IPS-15b (cell line): ENCODE measurements at regions not wholly inside any gene's neighbourhood (a gene's known extent, or its start where the extent isn't known, plus 50 kb on each side); places are given as distances from the start of the nearest gene placed in this dataset.

Experiments
- H3K27me3 ChIP-seq: one replicate; pipeline ENCODE4 v1.6.1; 2013; ENCODE audit warnings: low read length; ENCODE audit not compliant: control insufficient read depth, insufficient read depth
- H3K36me3 ChIP-seq: one replicate; pipeline ENCODE4 v1.6.1; 2013; ENCODE audit warnings: low read length; ENCODE audit not compliant: control insufficient read depth, insufficient read depth
- H3K4me1 ChIP-seq: one replicate; pipeline ENCODE4 v1.6.1; 2013; ENCODE audit warnings: mild to moderate bottlenecking, low read length; ENCODE audit not compliant: control insufficient read depth, insufficient read depth
- H3K4me3 ChIP-seq: one replicate; pipeline ENCODE4 v1.5.1; 2013; ENCODE audit warnings: low read depth, low read length
- H3K9ac ChIP-seq: one replicate; pipeline ENCODE4 v1.6.1; 2013; ENCODE audit warnings: low read depth, mild to moderate bottlenecking, low read length
- H3K9me3 ChIP-seq: one replicate; pipeline ENCODE4 v1.6.1; 2013; ENCODE audit warnings: mild to moderate bottlenecking, low read length; ENCODE audit not compliant: control insufficient read depth, insufficient read depth

DNA sequence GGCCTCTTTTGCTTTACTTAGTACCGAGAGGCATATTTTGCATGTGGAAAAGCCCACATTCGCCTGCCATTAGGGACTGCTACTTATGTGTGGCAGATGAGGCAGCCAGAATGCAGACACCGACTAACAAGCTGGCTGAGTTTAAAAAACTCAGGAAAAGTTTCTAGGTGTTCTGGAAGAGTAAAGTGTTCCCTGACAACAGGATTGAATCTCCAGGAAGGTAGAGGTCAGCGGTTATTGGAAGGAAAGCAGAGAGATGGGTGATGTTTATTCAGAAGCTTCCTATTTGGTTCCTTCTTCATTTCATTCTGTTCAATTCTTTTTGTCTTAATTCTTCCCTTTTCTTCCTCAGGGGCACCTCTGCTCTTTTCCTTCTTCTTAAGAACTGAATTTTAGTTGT, 206.9 kb upstream of the SNX7 start:
- H3K36me3 ChIP-seq: no peaks in the 10 kb centered on the region
- H3K9me3 ChIP-seq: no peaks in the 10 kb centered on the region
- no peak overlapping the region for H3K4me3 ChIP-seq
- H3K9ac ChIP-seq: no peak overlapping the region
- H3K27me3 ChIP-seq: peaks cover 2% of the 10 kb centered on the region
- H3K4me1 ChIP-seq: peaks cover 7% of the 10 kb centered on the region

DNA sequence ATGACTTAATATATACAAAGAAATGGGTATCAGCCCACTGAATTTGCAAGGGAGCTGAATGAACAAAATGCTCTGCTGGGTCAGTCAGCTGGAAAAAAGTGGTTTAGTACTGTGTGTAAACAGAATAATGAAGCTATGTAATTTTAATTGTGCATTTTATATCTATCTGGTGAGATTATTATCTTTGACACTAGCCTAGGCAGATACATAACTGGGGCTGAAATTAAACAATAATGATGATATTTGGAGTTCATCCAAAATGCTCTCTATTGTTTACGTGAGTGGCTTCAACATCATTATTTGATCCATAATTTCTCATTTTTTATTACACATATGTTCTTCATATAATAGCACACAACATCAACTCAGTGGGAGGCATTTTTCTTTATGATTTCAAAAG, 208.5 kb upstream of the SNX7 start:
- no peak overlapping the region for H3K4me3 ChIP-seq
- no peak overlapping the region for H3K9ac ChIP-seq
- no peaks in the 10 kb centered on the region for H3K4me1 ChIP-seq
- H3K27me3 ChIP-seq: no peaks in the 10 kb centered on the region
- H3K9me3 ChIP-seq: no peaks in the 10 kb centered on the region
- H3K36me3 ChIP-seq: no peaks in the 10 kb centered on the region

DNA sequence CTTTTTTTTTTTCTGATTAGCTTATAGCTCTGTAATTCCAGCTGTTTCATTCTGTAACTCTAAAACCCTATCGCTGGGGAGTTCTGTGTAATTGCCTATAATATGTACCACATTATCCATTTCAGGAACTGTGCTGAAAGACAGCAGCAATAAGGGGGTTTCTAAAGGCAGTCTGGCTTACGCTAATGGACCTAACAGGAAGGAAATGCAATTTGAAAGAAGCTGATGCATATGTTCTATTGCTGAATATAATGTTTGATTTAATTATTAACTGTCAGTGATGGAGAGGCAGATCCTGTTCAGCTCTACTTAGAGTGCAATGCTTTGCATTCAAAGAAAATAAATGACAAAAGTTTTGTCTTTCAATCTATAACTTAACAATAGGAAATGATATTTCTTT, 209.4 kb upstream of the SNX7 start:
- Histone ChIP-seq H3K9me3 (no peaks in the 10 kb centered on the region), H3K4me3 (no peak overlapping the region), H3K4me1 (no peaks in the 10 kb centered on the region), H3K27me3 (no peaks in the 10 kb centered on the region), H3K36me3 (no peaks in the 10 kb centered on the region), H3K9ac (no peak overlapping the region)

DNA sequence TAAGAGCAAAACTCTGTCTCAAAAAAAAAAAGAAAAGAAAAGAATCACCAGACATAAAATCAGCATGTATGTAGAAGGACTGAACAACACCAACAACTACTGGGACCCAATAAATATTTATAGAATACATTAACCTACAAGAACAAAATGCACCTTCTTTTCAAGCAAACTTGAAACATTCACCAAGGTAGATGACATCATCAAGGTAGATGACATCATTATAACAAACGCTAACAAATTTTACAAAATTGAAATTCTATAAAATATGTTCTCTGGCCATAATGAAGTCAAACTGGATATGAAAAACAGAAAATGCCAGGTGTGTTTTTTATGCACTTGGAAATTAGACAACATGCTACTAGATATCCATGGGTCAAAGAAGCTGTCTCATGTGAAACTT, 220.2 kb upstream of the SNX7 start:
- H3K9ac ChIP-seq: no peak overlapping the region
- no peak overlapping the region for H3K4me3 ChIP-seq
- no peaks in the 10 kb centered on the region for H3K27me3 ChIP-seq
- no peaks in the 10 kb centered on the region for H3K36me3 ChIP-seq
- H3K4me1 ChIP-seq: no peaks in the 10 kb centered on the region
- no peaks in the 10 kb centered on the region for H3K9me3 ChIP-seq

DNA sequence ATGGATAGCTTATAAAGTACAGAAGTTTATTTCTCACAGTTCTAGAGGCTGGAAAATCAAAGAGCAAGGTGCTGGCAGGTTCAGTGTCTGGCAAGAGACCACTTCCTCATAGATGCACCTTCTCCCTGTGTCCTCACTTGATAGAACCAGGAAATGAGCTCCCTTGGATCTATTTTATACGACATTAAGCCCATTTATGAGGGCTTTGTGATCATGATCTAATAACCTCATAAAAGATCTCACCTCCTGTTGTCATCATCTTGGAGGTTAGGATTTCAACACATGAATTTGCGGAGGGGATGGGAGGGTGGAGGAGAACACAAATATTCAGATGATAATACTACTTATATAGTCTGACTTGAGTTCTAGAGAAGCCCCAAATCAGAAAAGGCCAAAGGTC, 222.1 kb upstream of the SNX7 start:
- H3K9ac ChIP-seq: no peak overlapping the region
- H3K27me3 ChIP-seq: no peaks in the 10 kb centered on the region
- H3K4me3 ChIP-seq: no peak overlapping the region
- no peaks in the 10 kb centered on the region for H3K9me3 ChIP-seq
- H3K4me1 ChIP-seq: no peaks in the 10 kb centered on the region
- H3K36me3 ChIP-seq: no peaks in the 10 kb centered on the region

DNA sequence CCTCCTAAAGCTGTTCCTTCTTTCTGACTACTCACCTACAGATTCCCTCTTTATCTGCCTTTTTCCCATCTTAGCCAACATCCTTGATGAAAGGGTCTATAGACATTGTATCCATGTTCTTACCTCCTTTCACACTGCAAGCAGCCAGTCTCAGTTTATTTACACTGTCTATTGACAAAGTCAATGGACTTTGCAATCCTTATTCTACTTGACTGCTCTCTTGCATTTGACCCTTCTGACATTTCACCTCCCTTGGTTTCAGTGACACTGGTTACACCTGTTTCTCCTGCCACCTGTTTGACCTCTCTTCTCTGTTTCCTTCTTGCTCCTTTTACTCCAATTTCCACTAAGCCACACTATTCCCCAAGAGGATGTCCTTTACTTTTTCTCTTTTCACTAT, 224.0 kb upstream of the SNX7 start:
- H3K4me3 ChIP-seq: no peak overlapping the region
- no peaks in the 10 kb centered on the region for H3K27me3 ChIP-seq
- no peaks in the 10 kb centered on the region for H3K4me1 ChIP-seq
- no peaks in the 10 kb centered on the region for H3K36me3 ChIP-seq
- H3K9ac ChIP-seq: no peak overlapping the region
- H3K9me3 ChIP-seq: no peaks in the 10 kb centered on the region

DNA sequence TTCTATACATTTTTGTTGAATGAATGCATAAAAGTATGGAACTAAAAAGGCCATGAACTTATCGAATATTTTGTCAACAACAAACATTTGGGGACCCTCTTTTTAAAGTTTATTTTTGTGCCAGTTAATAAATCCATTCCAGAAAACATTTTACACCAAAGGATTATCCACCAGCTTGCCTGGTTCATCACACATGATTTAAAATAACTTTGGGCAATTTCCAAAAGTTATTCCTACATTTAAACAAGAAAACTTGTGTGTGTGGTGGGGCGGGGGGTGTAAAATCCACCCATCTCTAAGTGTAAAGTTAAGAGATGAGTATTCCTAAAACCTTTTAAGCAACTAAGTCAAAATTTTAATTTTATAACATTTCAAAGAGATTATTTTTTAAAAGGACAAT, 224.5 kb upstream of the SNX7 start:
- H3K4me1 ChIP-seq: no peaks in the 10 kb centered on the region
- no peak overlapping the region for H3K4me3 ChIP-seq
- H3K36me3 ChIP-seq: no peaks in the 10 kb centered on the region
- no peaks in the 10 kb centered on the region for H3K27me3 ChIP-seq
- no peak overlapping the region for H3K9ac ChIP-seq
- no peaks in the 10 kb centered on the region for H3K9me3 ChIP-seq

DNA sequence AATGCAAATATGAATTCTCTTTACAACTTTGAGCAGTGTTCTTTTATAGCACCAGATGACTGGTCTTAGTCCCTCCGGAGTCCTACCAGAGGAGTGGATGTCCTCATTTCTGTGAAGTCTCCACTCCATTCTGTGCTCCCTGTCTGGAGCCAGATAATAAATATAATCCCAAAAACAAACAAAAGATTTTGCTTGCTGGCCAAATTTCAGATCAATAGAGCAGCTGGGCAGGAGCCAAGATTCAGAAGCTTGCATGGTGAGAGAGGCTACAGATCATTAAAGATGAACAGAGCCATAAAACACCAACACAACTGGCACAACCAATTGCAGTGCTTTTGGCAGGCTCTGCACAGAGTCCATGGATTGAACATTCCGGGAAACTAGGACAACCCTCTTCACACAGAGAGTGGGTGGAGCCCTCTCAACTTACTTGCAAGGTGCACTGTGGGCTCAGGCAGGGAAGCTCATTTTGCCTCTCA, 231.5 kb upstream of the SNX7 start:
- no peaks in the 10 kb centered on the region for H3K27me3 ChIP-seq
- H3K4me1 ChIP-seq: peaks cover 4% of the 10 kb centered on the region
- H3K4me3 ChIP-seq: no peak overlapping the region
- no peaks in the 10 kb centered on the region for H3K36me3 ChIP-seq
- no peaks in the 10 kb centered on the region for H3K9me3 ChIP-seq
- no peak overlapping the region for H3K9ac ChIP-seq

DNA sequence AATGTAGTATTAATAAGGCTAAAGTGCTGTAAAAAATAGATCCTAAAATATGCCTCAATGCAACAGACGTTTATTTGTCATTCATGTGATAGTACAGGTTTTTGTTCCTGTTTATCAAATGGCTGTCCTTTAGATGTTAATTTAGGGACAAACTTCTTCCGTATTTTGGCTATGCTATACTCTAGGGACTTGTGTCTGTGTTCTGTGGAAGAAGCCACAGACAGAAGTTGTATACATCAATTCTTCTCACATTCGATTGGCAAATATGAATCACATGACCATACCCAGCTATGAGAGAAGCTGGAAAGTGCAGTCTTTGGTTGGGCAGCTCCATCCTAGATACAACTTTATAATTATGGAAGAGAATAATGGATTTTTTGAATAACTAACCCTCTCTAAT, 232.7 kb upstream of the SNX7 start:
- Histone ChIP-seq H3K4me3 (no peak overlapping the region), H3K4me1 (peaks cover 4% of the 10 kb centered on the region), H3K9ac (no peak overlapping the region), H3K27me3 (no peaks in the 10 kb centered on the region), H3K36me3 (no peaks in the 10 kb centered on the region), H3K9me3 (no peaks in the 10 kb centered on the region)

DNA sequence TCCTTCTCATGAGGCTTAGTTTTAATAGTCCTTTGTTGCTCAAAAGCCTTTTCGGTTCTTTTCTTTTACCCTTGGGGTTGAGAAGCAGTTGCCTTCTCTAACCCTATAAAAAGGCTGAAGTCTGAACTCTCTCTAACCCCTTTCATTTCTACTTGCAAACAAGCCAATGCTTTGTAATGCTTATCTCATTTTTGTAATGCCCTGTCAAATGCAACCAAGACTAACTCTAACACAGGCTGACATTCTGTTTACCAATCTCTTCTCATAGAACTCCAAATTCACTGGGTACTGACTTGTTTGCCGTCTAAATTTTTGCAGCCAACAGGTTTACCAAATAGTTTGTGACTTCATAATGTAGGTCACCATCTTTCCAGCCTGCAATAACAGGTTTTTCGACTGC, 233.9 kb upstream of the SNX7 start:
- H3K36me3 ChIP-seq: no peaks in the 10 kb centered on the region
- peaks cover 4% of the 10 kb centered on the region for H3K4me1 ChIP-seq
- H3K4me3 ChIP-seq: no peak overlapping the region
- no peak overlapping the region for H3K9ac ChIP-seq
- H3K27me3 ChIP-seq: no peaks in the 10 kb centered on the region
- no peaks in the 10 kb centered on the region for H3K9me3 ChIP-seq

DNA sequence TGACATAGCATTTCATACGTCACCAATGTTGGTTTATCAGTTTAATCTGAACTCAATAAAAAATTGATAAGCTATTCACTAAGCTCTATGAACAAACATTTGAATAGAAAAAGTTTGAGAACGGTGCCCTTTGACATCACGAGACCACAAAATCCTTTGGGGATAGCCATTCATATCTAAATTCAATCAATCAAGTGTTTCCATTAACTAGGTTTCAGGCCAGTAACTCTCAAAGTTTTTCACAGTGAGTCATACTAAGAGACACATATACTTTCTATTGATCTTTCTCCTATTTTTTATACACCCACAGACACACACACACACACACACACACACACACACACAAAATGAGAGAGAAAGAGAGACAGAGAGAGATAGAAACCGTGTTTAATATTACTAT, 235.4 kb upstream of the SNX7 start:
- no peaks in the 10 kb centered on the region for H3K27me3 ChIP-seq
- H3K9me3 ChIP-seq: no peaks in the 10 kb centered on the region
- peaks cover 4% of the 10 kb centered on the region for H3K4me1 ChIP-seq
- H3K36me3 ChIP-seq: no peaks in the 10 kb centered on the region
- H3K9ac ChIP-seq: no peak overlapping the region
- H3K4me3 ChIP-seq: no peak overlapping the region

DNA sequence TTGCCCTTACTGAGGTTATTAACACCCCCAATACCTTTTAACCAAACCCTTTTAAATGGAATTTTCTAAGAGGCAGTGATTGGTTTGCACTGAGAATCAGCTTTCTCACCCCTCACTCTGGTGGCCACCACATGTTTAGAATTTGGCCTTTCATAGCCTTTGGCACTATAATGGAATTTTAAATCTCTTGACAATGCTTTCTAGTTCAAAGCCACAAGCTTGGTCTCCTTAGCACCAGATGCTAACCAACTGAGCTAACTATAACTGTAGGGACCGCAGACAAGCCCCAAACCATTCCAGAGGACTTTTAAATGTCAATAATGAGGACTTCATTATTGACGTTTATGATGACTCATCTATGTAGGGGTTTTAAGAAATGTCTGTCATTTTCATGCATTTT, 238.7 kb upstream of the SNX7 start:
- Histone ChIP-seq H3K9ac (no peak overlapping the region), H3K4me1 (peaks cover 3% of the 10 kb centered on the region), H3K27me3 (no peaks in the 10 kb centered on the region), H3K4me3 (no peak overlapping the region), H3K9me3 (no peaks in the 10 kb centered on the region), H3K36me3 (no peaks in the 10 kb centered on the region)

DNA sequence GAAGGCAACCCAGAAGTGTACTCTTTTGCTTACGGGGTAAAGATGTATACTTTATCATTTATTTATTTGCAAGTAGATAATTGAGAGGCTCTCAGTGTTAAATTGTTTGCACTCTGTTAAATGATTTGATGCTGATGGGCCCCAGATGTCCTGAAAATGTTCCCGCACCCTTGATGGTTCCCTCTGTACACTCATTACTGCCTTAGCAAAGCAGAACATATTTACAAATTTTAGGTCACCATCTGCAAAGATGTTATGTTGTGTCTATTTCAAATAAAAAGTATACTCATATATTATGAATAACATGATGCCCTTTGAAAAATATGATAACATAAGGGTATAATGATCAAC, 240.5 kb upstream of the SNX7 start:
- no peaks in the 10 kb centered on the region for H3K36me3 ChIP-seq

More for the DNA sequence above, 240.5 kb upstream of the SNX7 start:
- H3K4me1 ChIP-seq: no peaks in the 10 kb centered on the region
- H3K27me3 ChIP-seq: no peaks in the 10 kb centered on the region
- H3K4me3 ChIP-seq: no peak overlapping the region
- no peak overlapping the region for H3K9ac ChIP-seq
- no peaks in the 10 kb centered on the region for H3K9me3 ChIP-seq
